Gastrocnemius medialis (tissue), 4 donors: ENCODE measurements at regions not wholly inside any gene's neighbourhood (a gene's known extent, or its start where the extent isn't known, plus 50 kb on each side); places are given as distances from the start of the nearest gene placed in this dataset.

ENCODE experiments used
- CTCF ChIP-seq, 5 experiments: fragments of 450-650 bp in 3 of 5; fragments of 200-600 bp in 2 of 5; sonication (generic) in 2 of 5; IDR thresholded peaks in 4 of 5; conservative IDR thresholded peaks in 1 of 5; 1 replicate in 4 of 5; 2 replicates in 1 of 5; pipeline ENCODE4 v1.5.1; 2016 to 2019; ENCODE audit warnings: antibody characterized with exemption in 5 of 5, mild to moderate bottlenecking in 3 of 5, moderate library complexity in 3 of 5
- POLR2A ChIP-seq, 2 donors: fragments of 450-650 bp; IDR thresholded peaks; one replicate each; pipeline ENCODE4 v1.6.1; 2017; ENCODE audit warnings: antibody characterized with exemption in 2 of 2, mild to moderate bottlenecking in 2 of 2, moderate library complexity in 2 of 2

GRCh38 chr11:128061281-128061871 lies 526.0 kb downstream of the ETS1 start:
- TF ChIP-seq POLR2A (IDR thresholded peaks at IDR 0.05) (no peak), CTCF (IDR thresholded peaks at IDR 0.05 in 4 of 5, conservative IDR thresholded peaks at IDR 0.05 in 1 of 5) (no peak)
